ENCODE measurements at regions not wholly inside any gene's neighbourhood (a gene's known extent, or its start where the extent isn't known, plus 50 kb on each side); places are given as distances from the start of the nearest gene placed in this dataset.

DNA sequence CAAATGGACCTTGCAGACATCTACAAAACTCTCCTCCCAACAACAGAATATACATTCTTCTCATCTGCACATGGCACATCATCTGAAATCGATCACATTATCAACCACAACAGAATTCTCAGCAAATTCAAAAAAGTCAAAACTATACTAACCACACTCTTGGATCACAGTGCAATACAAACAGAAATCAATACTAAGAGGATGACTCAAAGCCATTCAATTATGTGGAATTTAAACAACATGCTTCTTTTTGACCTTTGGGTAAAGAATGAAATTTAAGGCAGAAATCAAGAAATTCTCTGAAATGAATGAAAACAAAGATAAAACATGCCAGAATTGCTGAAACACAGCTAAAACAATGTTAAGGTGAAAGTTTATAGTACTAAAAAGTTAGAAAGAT lies 358.1 kb downstream of the NSUN3 start:
- TF ChIP-seq, protein P1, sequence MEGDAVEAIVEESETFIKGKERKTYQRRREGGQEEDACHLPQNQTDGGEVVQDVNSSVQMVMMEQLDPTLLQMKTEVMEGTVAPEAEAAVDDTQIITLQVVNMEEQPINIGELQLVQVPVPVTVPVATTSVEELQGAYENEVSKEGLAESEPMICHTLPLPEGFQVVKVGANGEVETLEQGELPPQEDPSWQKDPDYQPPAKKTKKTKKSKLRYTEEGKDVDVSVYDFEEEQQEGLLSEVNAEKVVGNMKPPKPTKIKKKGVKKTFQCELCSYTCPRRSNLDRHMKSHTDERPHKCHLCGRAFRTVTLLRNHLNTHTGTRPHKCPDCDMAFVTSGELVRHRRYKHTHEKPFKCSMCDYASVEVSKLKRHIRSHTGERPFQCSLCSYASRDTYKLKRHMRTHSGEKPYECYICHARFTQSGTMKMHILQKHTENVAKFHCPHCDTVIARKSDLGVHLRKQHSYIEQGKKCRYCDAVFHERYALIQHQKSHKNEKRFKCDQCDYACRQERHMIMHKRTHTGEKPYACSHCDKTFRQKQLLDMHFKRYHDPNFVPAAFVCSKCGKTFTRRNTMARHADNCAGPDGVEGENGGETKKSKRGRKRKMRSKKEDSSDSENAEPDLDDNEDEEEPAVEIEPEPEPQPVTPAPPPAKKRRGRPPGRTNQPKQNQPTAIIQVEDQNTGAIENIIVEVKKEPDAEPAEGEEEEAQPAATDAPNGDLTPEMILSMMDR (optimal IDR thresholded peaks at IDR 0.05 in 1 of 3, IDR thresholded peaks at IDR 0.05 in 1 of 3, conservative IDR thresholded peaks at IDR 0.05 in 1 of 3; ENCODE audit: extremely low read depth in 1 of 3, insufficient read depth in 2 of 3, low read length in 3 of 3), result no peak
- TF ChIP-seq EZH2 (IDR thresholded peaks at IDR 0.05; ENCODE audit: low read length), result no peak

Measured in keratinocyte (primary cell).